GM12872 (cell line): ENCODE measurements at regions not wholly inside any gene's neighbourhood (a gene's known extent, or its start where the extent isn't known, plus 50 kb on each side); places are given as distances from the start of the nearest gene placed in this dataset.

Experiments
- TF ChIP-seq, protein P1 (sequence below): IDR thresholded peaks from 3 replicates; pipeline ENCODE4 v1.5.1; 2011; ENCODE audit warnings: low read depth, mild to moderate bottlenecking, low read length, moderate library complexity; ENCODE audit not compliant: insufficient read depth

DNA sequence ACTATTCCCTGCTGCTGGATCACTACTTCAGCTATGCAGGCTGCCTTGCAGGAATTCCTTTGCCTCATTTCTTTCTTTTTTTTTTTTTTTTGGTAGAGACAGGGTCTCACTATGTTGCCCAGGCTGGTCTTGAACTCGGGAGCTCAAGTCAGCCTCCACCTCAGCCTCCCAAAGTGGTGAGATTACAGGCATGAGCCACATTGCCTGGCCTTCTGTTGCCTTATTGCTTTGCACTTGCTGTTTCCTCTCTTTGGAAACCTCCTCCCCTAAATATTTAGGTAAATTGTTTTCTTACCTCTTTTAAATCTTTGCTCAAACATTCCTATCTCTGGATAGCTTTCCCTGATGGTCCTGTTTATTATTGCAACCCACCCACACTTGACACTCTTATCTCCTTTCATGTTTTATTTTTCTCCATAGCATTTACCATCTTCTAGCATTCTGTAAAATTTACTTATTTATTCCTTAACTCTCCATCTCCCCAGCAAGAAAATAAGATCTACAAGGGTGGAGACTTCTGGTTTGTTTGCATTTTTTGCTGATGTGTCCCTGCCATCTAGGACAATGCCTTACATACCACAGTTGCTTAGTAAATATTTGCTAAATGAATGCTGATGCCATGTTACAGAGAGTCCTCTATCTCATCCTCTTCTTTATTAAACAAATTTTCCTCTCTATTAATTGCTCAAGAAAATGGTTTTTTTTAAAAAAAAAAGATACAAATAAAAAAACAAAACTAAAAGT, 134.8 kb downstream of the P2RY1 start:
- TF ChIP-seq, protein P1, sequence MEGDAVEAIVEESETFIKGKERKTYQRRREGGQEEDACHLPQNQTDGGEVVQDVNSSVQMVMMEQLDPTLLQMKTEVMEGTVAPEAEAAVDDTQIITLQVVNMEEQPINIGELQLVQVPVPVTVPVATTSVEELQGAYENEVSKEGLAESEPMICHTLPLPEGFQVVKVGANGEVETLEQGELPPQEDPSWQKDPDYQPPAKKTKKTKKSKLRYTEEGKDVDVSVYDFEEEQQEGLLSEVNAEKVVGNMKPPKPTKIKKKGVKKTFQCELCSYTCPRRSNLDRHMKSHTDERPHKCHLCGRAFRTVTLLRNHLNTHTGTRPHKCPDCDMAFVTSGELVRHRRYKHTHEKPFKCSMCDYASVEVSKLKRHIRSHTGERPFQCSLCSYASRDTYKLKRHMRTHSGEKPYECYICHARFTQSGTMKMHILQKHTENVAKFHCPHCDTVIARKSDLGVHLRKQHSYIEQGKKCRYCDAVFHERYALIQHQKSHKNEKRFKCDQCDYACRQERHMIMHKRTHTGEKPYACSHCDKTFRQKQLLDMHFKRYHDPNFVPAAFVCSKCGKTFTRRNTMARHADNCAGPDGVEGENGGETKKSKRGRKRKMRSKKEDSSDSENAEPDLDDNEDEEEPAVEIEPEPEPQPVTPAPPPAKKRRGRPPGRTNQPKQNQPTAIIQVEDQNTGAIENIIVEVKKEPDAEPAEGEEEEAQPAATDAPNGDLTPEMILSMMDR: no peak

- TF ChIP-seq, protein P1: no peak
Observed at GRCh38 chr3:152970851-152971250, 135.9 kb downstream of the P2RY1 start.

- TF ChIP-seq, protein P1: no peak
Observed at GRCh38 chr3:152971880-152972279, 136.9 kb downstream of the P2RY1 start.

- TF ChIP-seq, protein P1: no peak
Observed at GRCh38 chr3:152973575-152973974, 138.6 kb downstream of the P2RY1 start.

DNA sequence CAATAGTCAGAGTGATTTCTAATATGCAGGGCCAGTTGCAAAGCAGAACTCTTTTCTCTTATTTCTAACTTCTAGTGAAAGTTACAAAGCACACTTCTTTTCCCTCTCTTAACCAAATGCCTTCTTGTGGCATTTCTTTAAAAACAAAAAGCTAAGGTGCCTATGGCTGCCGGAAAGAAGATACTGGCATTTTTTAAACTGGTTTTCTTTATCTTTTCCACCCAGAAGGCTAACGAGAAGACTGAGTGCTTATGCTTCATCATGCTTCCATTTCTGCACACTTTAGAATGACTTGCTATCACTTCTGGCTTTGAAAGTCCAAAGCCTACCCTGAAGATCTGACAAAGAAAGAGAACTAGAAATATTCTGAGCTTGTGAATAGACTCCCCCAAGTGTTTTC, 141.3 kb downstream of the P2RY1 start:
- TF ChIP-seq, protein P1: no peak

DNA sequence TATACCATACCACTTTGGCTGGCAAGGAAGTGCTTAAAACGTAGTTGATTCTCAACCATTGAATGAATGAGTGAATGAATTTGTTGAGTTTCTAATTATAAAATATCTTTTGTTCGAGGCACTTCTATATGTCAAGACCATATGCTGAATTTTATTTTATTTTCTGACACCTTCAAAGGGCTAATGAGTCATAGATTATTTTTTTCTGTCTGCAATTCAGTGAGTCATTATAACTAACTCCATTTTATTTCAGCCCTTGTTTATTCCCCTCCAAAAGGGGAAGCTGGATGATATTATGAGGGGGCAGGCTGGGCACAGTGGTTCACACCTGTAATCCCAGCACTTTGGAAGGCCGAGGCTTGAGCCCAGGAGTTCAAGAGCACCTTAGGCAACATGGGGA, 142.4 kb downstream of the P2RY1 start:
- TF ChIP-seq, protein P1: no peak

GRCh38 chr3:152978152-152978551, 143.2 kb downstream of the P2RY1 start:
- TF ChIP-seq, protein P1: peak; percentile 2; the same call in 1 of the 3 replicates

DNA sequence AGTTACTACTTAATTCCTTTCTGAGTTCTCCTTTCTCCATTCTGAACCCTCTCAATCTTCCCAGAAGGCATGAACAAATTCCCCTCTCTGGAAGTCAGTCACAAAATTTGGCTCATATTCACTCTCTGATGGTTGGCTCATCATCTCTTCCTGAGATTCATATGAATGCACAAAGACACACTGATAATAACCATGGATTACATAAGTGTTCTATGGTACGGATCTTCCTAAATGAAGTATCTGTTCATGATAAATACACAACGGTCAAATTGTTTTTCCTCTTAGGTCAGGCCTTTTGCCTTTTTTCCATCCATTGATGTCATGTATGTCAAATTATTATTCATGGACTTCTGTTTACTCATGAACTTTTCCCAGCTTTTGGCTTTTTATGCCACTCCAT, 162.6 kb downstream of the P2RY1 start:
- TF ChIP-seq, protein P1: no peak
